PC-3 (cell line): ENCODE measurements at regions not wholly inside any gene's neighbourhood (a gene's known extent, or its start where the extent isn't known, plus 50 kb on each side); places are given as distances from the start of the nearest gene placed in this dataset.

ENCODE experiments used
- ATAC-seq: fragments of 200-7000 bp; cut with Tn5 transposase; 2 replicates; pipeline ENCODE4 v1.9.1; 2020; ENCODE audit warnings: mild to moderate bottlenecking, moderate library complexity
- BruUV-seq: library from RNA; stranded (reverse); fragments of 400-500 nt; replicated peaks from 2 replicates; lab custom pipeline; 2021; lab: Mats Ljungman, UMichigan
- CTCF ChIA-PET: fragments of 300-600 bp; sonication (Branson Sonifier 250); formaldehyde crosslinking; loops from one replicate; lab custom pipeline; 2022; ENCODE audit warnings: antibody characterized with exemption; lab: Charles Lee
- POLR2A ChIA-PET: fragments of 300-600 bp; sonication (Branson Sonifier 250); formaldehyde crosslinking; loops from one replicate; lab custom pipeline; 2022; ENCODE audit warnings: antibody characterized with exemption; ENCODE audit not compliant: unreplicated experiment; lab: Charles Lee
- DNase-seq: peaks from one replicate; pipeline ENCODE4 v3.0.0-alpha.2; 2015
- H2AFZ ChIP-seq: fragments of 300-600 bp; sonication (generic); 2 replicates; pipeline ENCODE4 v1.6.0; 2016; ENCODE audit warnings: antibody characterized with exemption, low read length
- H3F3A ChIP-seq: fragments of 300-600 bp; sonication (generic); one replicate; pipeline ENCODE4 v1.6.0; 2017; ENCODE audit warnings: antibody characterized with exemption, low read length, control low read depth, mild to moderate bottlenecking; ENCODE audit not compliant: unreplicated experiment
- H3K27ac ChIP-seq: fragments of 300-600 bp; sonication (generic); 2 replicates; pipeline ENCODE4 v1.5.1; 2016; ENCODE audit warnings: mild to moderate bottlenecking, low read length
- H3K27me3 ChIP-seq: fragments of 300-600 bp; sonication (generic); 2 replicates; pipeline ENCODE4 v1.6.1; 2016; ENCODE audit warnings: low read length, mixed read lengths
- H3K36me3 ChIP-seq: fragments of 300-600 bp; sonication (generic); 2 replicates; pipeline ENCODE4 v1.6.1; 2016; ENCODE audit warnings: low read depth, mixed run types, low read length, mixed read lengths
- H3K4me1 ChIP-seq: fragments of 300-600 bp; sonication (generic); 2 replicates; pipeline ENCODE4 v1.5.1; 2016; ENCODE audit warnings: low read length; ENCODE audit not compliant: insufficient read depth
- H3K4me2 ChIP-seq: fragments of 300-600 bp; sonication (generic); 2 replicates; pipeline ENCODE4 v1.6.0; 2016; ENCODE audit warnings: low read length
- H3K4me3 ChIP-seq: fragments of 300-600 bp; sonication (generic); 2 replicates; pipeline ENCODE4 v1.5.1; 2016; ENCODE audit warnings: mild to moderate bottlenecking, low read length, mixed read lengths
- H3K79me2 ChIP-seq: fragments of 300-600 bp; sonication (generic); 2 replicates; pipeline ENCODE4 v1.6.1; 2017; ENCODE audit warnings: low read length, mixed read lengths
- H3K9ac ChIP-seq: fragments of 300-600 bp; sonication (generic); 2 replicates; pipeline ENCODE4 v1.6.0; 2016; ENCODE audit warnings: mild to moderate bottlenecking, low read length
- H3K9me2 ChIP-seq: fragments of 300-600 bp; sonication (generic); replicated peaks from 2 replicates; pipeline ENCODE4 v1.6.1; 2016; ENCODE audit warnings: mixed run types, low read length, mixed read lengths
- H3K9me3 ChIP-seq: fragments of 300-600 bp; sonication (generic); 2 replicates; pipeline ENCODE4 v1.6.1; 2016; ENCODE audit warnings: low read length, mixed read lengths
- H4K20me1 ChIP-seq: fragments of 300-600 bp; sonication (generic); 2 replicates; pipeline ENCODE4 v1.6.1; 2016; ENCODE audit warnings: low read length, mixed read lengths
- CTCF ChIP-seq: fragments of 300-600 bp; sonication (generic); conservative IDR thresholded peaks from 2 replicates; pipeline ENCODE4 v1.5.1; 2017; ENCODE audit warnings: antibody characterized with exemption, low read depth, mild to moderate bottlenecking, low read length
- EZH2 ChIP-seq: fragments of 300-600 bp; sonication (generic); IDR thresholded peaks from one replicate; pipeline ENCODE4 v1.6.1; 2017; ENCODE audit warnings: antibody characterized with exemption, mild to moderate bottlenecking, low read length; ENCODE audit not compliant: unreplicated experiment
- EZH2phosphoT487 ChIP-seq: fragments of 300-600 bp; sonication (generic); IDR thresholded peaks from 2 replicates; pipeline ENCODE4 v1.6.1; 2018; ENCODE audit warnings: mild to moderate bottlenecking, antibody characterized with exemption, low read length, borderline replicate concordance
- intact Hi-C: fragments of 100-400 bp; cut with micrococcal nuclease; formaldehyde crosslinking; loops from 2 replicates; pipeline ENCODE4 v1.9.0; 2023

- Histone ChIP-seq H3F3A (no peaks in the 10 kb centered on the region), H3K27me3 (peaks cover 19% of the 10 kb centered on the region; the same call in 1 of the 2 replicates), H4K20me1 (no peaks in the 10 kb centered on the region), H3K36me3 (no peaks in the 10 kb centered on the region), H3K27ac (no peak overlapping the region), H3K9ac (peak overlapping the region; percentile 24; the same call in 1 of the 2 replicates), H3K9me2 (no peaks in the 10 kb centered on the region), H3K4me3 (peak overlapping the region; percentile 69), H3K79me2 (no peaks in the 10 kb centered on the region), H3K9me3 (no peaks in the 10 kb centered on the region), H2AFZ (peak overlapping the region; percentile 90), H3K4me2 (peak overlapping the region; percentile 88), H3K4me1 (no peaks in the 10 kb centered on the region; the same call in 1 of the 2 replicates)
- intact Hi-C loops, result no loop called here
- DNase-seq, result no peak
- TF ChIP-seq CTCF (no peak), EZH2phosphoT487 (no peak)
- BruUV-seq, result no TSS peak
- peak; percentile 47 for ATAC-seq
- ChIA-PET CTCF (no interaction called here), POLR2A (no interaction called here)
Measured at GRCh38 chr1:217135569-217135915, 412.3 kb upstream of the ESRRG start.

- ChIA-PET POLR2A (no interaction called here), CTCF (no interaction called here)
- H3K4me1 ChIP-seq, result no peaks in the 10 kb centered on the region; the same call in 1 of the 2 replicates
- H3K27ac ChIP-seq, result no peak overlapping the region
- no TSS peak for BruUV-seq
- H3F3A ChIP-seq, result no peaks in the 10 kb centered on the region
- H3K9me2 ChIP-seq, result no peaks in the 10 kb centered on the region
- peak overlapping the region; percentile 90 for H2AFZ ChIP-seq
- H4K20me1 ChIP-seq, result no peaks in the 10 kb centered on the region
- peak overlapping the region; percentile 69 for H3K4me3 ChIP-seq
- ATAC-seq, result peak; percentile 66
- TF ChIP-seq EZH2phosphoT487, result no peak
- TF ChIP-seq CTCF, result no peak
- TF ChIP-seq EZH2, result no peak
- H3K79me2 ChIP-seq, result no peaks in the 10 kb centered on the region
- intact Hi-C loops, result no loop called here
- peak overlapping the region; percentile 24; the same call in 1 of the 2 replicates for H3K9ac ChIP-seq
- no peaks in the 10 kb centered on the region for H3K9me3 ChIP-seq
- peaks cover 19% of the 10 kb centered on the region; the same call in 1 of the 2 replicates for H3K27me3 ChIP-seq
- no peaks in the 10 kb centered on the region for H3K36me3 ChIP-seq
- peak overlapping the region; percentile 88 for H3K4me2 ChIP-seq
- DNase-seq, result peak; percentile 38
Measured at GRCh38 chr1:217134857-217135568, 411.8 kb upstream of the ESRRG start.
